ENCODE measurements at regions not wholly inside any gene's neighbourhood (a gene's known extent, or its start where the extent isn't known, plus 50 kb on each side); places are given as distances from the start of the nearest gene placed in this dataset.

GRCh38 chr6:22081709-22082108 is 215.1 kb downstream of the PRL start:
- TF ChIP-seq CTCF (IDR thresholded peaks at IDR 0.05; ENCODE audit: low read depth, low read length): no peak
- no peak overlapping the region for H3K4me3 ChIP-seq (ENCODE audit: low read depth, low read length)
- DNase-seq (ENCODE audit: low read depth, low spot score): no peak
- in situ Hi-C loops (cut with HindIII; ENCODE audit: low sequenced_read_pairs): no loop called here

GRCh38 chr6:22082218-22082617 is 214.6 kb downstream of the PRL start:
- in situ Hi-C loops (cut with HindIII; ENCODE audit: low sequenced_read_pairs): no loop called here
- no peak for DNase-seq (ENCODE audit: low read depth, low spot score)
- no peak for TF ChIP-seq CTCF (IDR thresholded peaks at IDR 0.05; ENCODE audit: low read depth, low read length)
- no peak overlapping the region for H3K4me3 ChIP-seq (ENCODE audit: low read depth, low read length)

- in situ Hi-C loops (cut with HindIII; ENCODE audit: low sequenced_read_pairs): no loop called here
- H3K4me3 ChIP-seq (ENCODE audit: low read depth, low read length): no peak overlapping the region
- no peak for DNase-seq (ENCODE audit: low read depth, low spot score)
- TF ChIP-seq CTCF (IDR thresholded peaks at IDR 0.05; ENCODE audit: low read depth, low read length): no peak
Observed at GRCh38 chr6:22083119-22083518, 213.7 kb downstream of the PRL start.

GRCh38 chr6:22087960-22088706 is 208.7 kb downstream of the PRL start:
- in situ Hi-C loops (cut with HindIII; ENCODE audit: low sequenced_read_pairs): no loop called here
- no peak for DNase-seq (ENCODE audit: low read depth, low spot score)
- TF ChIP-seq CTCF (IDR thresholded peaks at IDR 0.05; ENCODE audit: low read depth, low read length): no peak
- no peak overlapping the region for H3K4me3 ChIP-seq (ENCODE audit: low read depth, low read length)

- no peak overlapping the region for H3K4me3 ChIP-seq (ENCODE audit: low read depth, low read length)
- DNase-seq (ENCODE audit: low read depth, low spot score): no peak
- TF ChIP-seq CTCF (IDR thresholded peaks at IDR 0.05; ENCODE audit: low read depth, low read length): no peak
- in situ Hi-C loops (cut with HindIII; ENCODE audit: low sequenced_read_pairs): no loop called here
Observed at GRCh38 chr6:22091424-22091948, 205.3 kb downstream of the PRL start.

GRCh38 chr6:22095836-22096235 is 201.0 kb downstream of the PRL start:
- TF ChIP-seq CTCF (IDR thresholded peaks at IDR 0.05; ENCODE audit: low read depth, low read length): no peak
- DNase-seq (ENCODE audit: low read depth, low spot score): no peak
- H3K4me3 ChIP-seq (ENCODE audit: low read depth, low read length): no peak overlapping the region
- in situ Hi-C loops (cut with HindIII; ENCODE audit: low sequenced_read_pairs): no loop called here
